Ascending aorta (tissue), 2 donors: ENCODE measurements at regions not wholly inside any gene's neighbourhood (a gene's known extent, or its start where the extent isn't known, plus 50 kb on each side); places are given as distances from the start of the nearest gene placed in this dataset.

Source experiments
- DNase-seq, 2 donors: peaks; one replicate each; pipeline ENCODE4 v3.0.0-alpha.2; 2019; ENCODE audit warnings: low spot score in 2 of 2
- H3K27ac ChIP-seq, 2 donors: fragments of 200-600 bp; sonication (generic); one replicate each; pipeline ENCODE4 v1.5.1; 2016 to 2017; ENCODE audit warnings: mild to moderate bottlenecking in 1 of 2
- H3K27me3 ChIP-seq: fragments of 200-600 bp; sonication (generic); one replicate; pipeline ENCODE4 v1.5.1; 2017
- H3K36me3 ChIP-seq, 2 donors: fragments of 200-600 bp; sonication (generic); one replicate each; pipeline ENCODE4 v1.5.1; 2016
- H3K4me1 ChIP-seq, 2 donors: fragments of 200-600 bp; sonication (generic); one replicate each; pipeline ENCODE4 v1.5.1; 2016 to 2017; ENCODE audit warnings: mild to moderate bottlenecking in 1 of 2
- H3K4me3 ChIP-seq, 2 donors: fragments of 200-600 bp; sonication (generic); one replicate each; pipeline ENCODE4 v1.5.1; 2016 to 2017; ENCODE audit warnings: mild to moderate bottlenecking in 1 of 2
- H3K9me3 ChIP-seq, 2 donors: fragments of 200-600 bp; sonication (generic); one replicate each; pipeline ENCODE4 v1.5.1; 2016
- intact Hi-C: fragments of 100-400 bp; cut with DNase I; formaldehyde crosslinking; loops from one replicate; pipeline ENCODE4 v1.15.1; 2023
- TF ChIP-seq, protein P1 (sequence below), 3 experiments: fragments of 200-600 bp in 2 of 3; fragments of 450-650 bp in 1 of 3; sonication (generic) in 2 of 3; IDR thresholded peaks; one replicate each; pipeline ENCODE4 v1.5.1; 2016 to 2019; ENCODE audit warnings: antibody characterized with exemption in 3 of 3, mild to moderate bottlenecking in 1 of 3, moderate library complexity in 1 of 3

DNA sequence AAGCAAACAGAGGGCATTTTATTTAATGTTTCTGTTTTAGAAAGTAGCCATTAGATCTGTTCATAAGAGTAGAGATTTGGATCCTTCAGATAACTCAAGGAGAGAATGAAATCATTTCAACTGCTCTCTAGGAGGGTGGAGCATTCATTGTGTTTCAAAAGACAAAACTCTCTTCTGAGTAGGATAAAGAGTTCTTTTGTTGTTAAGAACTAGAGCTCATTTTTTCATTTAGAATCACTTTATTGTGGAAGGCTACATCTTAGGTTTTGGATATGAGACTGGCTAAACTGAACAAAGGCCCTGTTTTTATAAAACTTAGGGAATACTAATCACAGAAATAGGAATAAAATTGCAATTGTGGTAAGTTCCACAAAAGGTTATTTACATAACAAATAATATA is 193.9 kb upstream of the PCDH10 start:
- Histone ChIP-seq H3K27ac (no peak overlapping the region), H3K4me1 (no peaks in the 10 kb centered on the region), H3K9me3 (no peaks in the 10 kb centered on the region), H3K4me3 (no peak overlapping the region), H3K36me3 (no peaks in the 10 kb centered on the region), H3K27me3 (no peaks in the 10 kb centered on the region)
- no peak for DNase-seq
- TF ChIP-seq, protein P1, sequence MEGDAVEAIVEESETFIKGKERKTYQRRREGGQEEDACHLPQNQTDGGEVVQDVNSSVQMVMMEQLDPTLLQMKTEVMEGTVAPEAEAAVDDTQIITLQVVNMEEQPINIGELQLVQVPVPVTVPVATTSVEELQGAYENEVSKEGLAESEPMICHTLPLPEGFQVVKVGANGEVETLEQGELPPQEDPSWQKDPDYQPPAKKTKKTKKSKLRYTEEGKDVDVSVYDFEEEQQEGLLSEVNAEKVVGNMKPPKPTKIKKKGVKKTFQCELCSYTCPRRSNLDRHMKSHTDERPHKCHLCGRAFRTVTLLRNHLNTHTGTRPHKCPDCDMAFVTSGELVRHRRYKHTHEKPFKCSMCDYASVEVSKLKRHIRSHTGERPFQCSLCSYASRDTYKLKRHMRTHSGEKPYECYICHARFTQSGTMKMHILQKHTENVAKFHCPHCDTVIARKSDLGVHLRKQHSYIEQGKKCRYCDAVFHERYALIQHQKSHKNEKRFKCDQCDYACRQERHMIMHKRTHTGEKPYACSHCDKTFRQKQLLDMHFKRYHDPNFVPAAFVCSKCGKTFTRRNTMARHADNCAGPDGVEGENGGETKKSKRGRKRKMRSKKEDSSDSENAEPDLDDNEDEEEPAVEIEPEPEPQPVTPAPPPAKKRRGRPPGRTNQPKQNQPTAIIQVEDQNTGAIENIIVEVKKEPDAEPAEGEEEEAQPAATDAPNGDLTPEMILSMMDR (IDR thresholded peaks at IDR 0.05) = no peak
- intact Hi-C loops = no loop called here

DNA sequence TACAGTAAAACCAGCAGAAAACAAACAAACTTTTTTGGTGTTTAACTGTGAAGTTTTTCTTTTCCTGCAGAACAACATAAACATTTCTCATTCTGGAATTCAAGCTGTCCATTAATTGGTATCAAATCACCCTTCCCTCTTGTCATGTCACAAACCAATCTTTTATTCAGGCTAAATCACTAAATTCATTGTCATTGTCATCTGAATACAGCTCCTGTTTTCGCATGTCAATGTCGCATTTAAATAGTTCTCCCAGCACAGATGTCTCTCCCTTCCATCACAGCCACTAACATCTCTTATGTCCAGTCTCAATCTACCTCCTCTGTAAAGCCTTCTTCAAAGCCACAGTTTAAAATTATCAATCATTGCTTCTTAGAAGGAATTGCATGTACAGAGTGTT is 192.1 kb upstream of the PCDH10 start:
- Histone ChIP-seq H3K4me1 (no peaks in the 10 kb centered on the region), H3K4me3 (no peak overlapping the region), H3K9me3 (no peaks in the 10 kb centered on the region), H3K36me3 (no peaks in the 10 kb centered on the region), H3K27ac (no peak overlapping the region), H3K27me3 (no peaks in the 10 kb centered on the region)
- intact Hi-C loops = no loop called here
- TF ChIP-seq, protein P1 (IDR thresholded peaks at IDR 0.05) = no peak
- no peak for DNase-seq

DNA sequence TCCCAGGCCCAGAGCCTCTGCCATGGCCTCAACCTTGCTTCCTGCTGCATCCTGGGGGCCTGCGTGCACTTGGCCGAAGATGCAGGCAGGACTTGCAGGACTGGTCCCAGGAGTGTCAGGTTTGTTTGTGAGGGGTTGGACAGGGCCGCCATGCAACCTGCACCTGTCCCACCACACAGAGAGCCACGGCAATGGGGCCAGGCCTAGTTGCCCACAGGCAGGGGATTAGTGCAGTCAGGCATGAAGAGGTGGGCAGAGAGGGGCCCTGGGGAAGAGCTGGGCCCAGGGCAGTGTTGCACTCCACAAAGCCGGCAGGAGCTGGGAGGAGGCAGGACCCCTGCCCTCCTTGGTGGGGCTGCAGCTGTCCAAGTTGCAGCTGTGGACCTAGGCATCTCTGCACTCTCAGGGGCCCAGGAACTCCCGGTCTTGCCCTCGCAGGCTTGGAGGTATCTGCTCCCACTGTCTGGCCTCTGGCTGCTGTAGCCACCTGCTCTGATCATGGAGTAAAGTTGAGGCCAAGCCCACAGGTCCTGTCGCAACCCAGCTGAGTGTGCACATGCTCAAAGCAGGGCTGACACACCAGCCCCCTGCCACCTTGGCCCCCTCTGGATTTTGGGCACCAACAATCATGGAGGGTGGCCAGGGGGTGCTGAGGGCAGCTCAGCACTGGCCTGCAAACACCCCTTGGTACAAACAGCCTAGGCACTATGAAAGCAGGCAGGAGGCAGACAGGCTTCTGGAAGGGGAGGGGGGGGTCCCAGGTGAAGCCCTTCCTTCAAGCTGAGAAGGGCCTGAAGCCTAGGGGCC is 190.4 kb upstream of the PCDH10 start:
- TF ChIP-seq, protein P1 (IDR thresholded peaks at IDR 0.05) = no peak
- Histone ChIP-seq H3K9me3 (no peaks in the 10 kb centered on the region), H3K27ac (no peak overlapping the region), H3K4me3 (no peak overlapping the region), H3K27me3 (no peaks in the 10 kb centered on the region), H3K36me3 (no peaks in the 10 kb centered on the region), H3K4me1 (no peaks in the 10 kb centered on the region)
- DNase-seq = peak in 1 of 2 donors; percentile 58
- intact Hi-C loops = no loop called here

DNA sequence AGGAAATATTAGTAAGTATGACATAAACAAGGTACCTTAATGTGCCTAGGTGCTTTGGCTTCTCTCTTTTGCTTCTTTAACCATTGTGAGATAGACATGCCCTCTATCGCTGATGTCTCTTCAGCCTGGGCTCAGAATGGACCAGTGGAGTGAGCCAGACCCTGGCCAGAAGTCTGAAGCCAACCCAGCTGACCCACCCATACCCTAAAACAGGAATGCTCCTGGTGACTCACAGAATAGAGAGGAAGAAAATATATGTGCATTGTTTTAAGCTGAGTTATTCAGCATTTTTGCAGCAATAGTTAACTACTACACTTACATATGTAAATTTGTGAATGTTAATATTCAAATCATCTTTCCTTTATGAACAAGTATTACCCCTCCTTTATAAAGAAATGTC is 167.5 kb upstream of the PCDH10 start:
- TF ChIP-seq, protein P1 (IDR thresholded peaks at IDR 0.05) = no peak
- H3K9me3 ChIP-seq = no peaks in the 10 kb centered on the region
- no peak overlapping the region for H3K4me3 ChIP-seq
- intact Hi-C loops = no loop called here
- H3K27ac ChIP-seq = no peak overlapping the region
- no peaks in the 10 kb centered on the region for H3K36me3 ChIP-seq
- H3K27me3 ChIP-seq = no peaks in the 10 kb centered on the region
- H3K4me1 ChIP-seq = no peaks in the 10 kb centered on the region
- no peak for DNase-seq

DNA sequence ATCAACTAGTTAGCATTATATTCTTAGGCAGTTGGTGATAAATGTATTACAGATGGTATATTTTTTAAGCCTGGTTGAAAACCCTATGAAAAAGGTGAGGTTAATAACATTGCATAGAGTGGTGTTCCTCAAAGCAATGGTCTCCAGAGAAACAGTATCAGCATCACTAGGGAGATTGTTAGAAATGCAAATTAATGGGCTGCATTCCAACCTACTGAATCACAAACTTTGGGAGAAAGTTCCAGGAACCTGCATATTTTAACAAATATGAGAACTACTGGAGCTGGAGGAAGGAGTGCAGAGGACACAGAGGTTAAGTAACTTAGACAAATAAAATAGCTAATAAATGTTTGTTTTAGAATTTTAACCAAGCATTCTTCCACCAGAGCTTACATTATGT is 166.9 kb upstream of the PCDH10 start:
- TF ChIP-seq, protein P1 (IDR thresholded peaks at IDR 0.05) = no peak
- intact Hi-C loops = no loop called here

More for the DNA sequence above, 166.9 kb upstream of the PCDH10 start:
- no peaks in the 10 kb centered on the region for H3K9me3 ChIP-seq
- H3K4me1 ChIP-seq = no peaks in the 10 kb centered on the region
- no peaks in the 10 kb centered on the region for H3K27me3 ChIP-seq
- H3K4me3 ChIP-seq = no peak overlapping the region
- DNase-seq = no peak
- no peak overlapping the region for H3K27ac ChIP-seq
- no peaks in the 10 kb centered on the region for H3K36me3 ChIP-seq
